Vagina (tissue), 2 donors: ENCODE measurements at regions not wholly inside any gene's neighbourhood (a gene's known extent, or its start where the extent isn't known, plus 50 kb on each side); places are given as distances from the start of the nearest gene placed in this dataset.

Experiments used
- POLR2AphosphoS5 ChIP-seq, 2 donors: sonication (generic); formaldehyde crosslinking; IDR thresholded peaks; one replicate each; pipeline ENCODE4 v1.9.0; 2017; ENCODE audit warnings: antibody characterized with exemption in 2 of 2, mild to moderate bottlenecking in 2 of 2, low read depth in 1 of 2; ENCODE audit not compliant: insufficient read depth in 1 of 2
- TF ChIP-seq, protein P1 (sequence below), 3 experiments: fragments of 450-650 bp in 2 of 3; fragments of 200-600 bp in 1 of 3; sonication (generic) in 1 of 3; IDR thresholded peaks; one replicate each; pipeline ENCODE4 v1.5.1; 2017 to 2019; ENCODE audit warnings: antibody characterized with exemption in 3 of 3, mild to moderate bottlenecking in 2 of 3, moderate library complexity in 2 of 3

DNA sequence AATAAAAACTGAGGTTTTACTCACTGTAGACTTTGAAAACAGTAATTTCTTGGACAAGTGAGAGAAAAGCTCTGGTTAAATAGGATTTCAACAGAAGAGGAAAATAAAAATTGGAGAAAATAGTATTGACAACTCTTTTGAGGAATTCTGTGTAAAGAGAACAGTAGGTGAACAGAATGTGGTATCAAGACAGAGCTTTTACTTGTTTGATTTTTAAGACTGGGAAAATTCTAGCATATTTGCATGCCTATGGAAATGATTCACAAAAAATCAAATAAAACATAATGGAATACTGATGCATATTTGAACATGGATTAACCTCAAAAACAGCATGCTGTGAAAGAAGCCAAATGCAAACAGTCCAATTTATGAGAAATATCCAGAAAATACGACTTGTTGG, 504.6 kb downstream of the KCTD8 start:
- TF ChIP-seq, protein P1, sequence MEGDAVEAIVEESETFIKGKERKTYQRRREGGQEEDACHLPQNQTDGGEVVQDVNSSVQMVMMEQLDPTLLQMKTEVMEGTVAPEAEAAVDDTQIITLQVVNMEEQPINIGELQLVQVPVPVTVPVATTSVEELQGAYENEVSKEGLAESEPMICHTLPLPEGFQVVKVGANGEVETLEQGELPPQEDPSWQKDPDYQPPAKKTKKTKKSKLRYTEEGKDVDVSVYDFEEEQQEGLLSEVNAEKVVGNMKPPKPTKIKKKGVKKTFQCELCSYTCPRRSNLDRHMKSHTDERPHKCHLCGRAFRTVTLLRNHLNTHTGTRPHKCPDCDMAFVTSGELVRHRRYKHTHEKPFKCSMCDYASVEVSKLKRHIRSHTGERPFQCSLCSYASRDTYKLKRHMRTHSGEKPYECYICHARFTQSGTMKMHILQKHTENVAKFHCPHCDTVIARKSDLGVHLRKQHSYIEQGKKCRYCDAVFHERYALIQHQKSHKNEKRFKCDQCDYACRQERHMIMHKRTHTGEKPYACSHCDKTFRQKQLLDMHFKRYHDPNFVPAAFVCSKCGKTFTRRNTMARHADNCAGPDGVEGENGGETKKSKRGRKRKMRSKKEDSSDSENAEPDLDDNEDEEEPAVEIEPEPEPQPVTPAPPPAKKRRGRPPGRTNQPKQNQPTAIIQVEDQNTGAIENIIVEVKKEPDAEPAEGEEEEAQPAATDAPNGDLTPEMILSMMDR (IDR thresholded peaks at IDR 0.05): no peak
- no peak for TF ChIP-seq POLR2AphosphoS5 (IDR thresholded peaks at IDR 0.05; ENCODE audit: insufficient read depth in 1 of 2, low read depth in 1 of 2)
